Activated CD4-positive, alpha-beta T cell treated with anti-CD3 and anti-CD28 coated beads for 4 hours (primary cell): ENCODE measurements at regions not wholly inside any gene's neighbourhood (a gene's known extent, or its start where the extent isn't known, plus 50 kb on each side); places are given as distances from the start of the nearest gene placed in this dataset.
"Not testable (repeated sequence)": the region's sequence is repeated elsewhere in the genome, so short reads cannot be mapped to it uniquely, and the experiment has no call there.

Source experiments
- DNase-seq, 2 donors: peaks; one replicate each; pipeline ENCODE4 v3.0.0-alpha.2; 2020

DNA sequence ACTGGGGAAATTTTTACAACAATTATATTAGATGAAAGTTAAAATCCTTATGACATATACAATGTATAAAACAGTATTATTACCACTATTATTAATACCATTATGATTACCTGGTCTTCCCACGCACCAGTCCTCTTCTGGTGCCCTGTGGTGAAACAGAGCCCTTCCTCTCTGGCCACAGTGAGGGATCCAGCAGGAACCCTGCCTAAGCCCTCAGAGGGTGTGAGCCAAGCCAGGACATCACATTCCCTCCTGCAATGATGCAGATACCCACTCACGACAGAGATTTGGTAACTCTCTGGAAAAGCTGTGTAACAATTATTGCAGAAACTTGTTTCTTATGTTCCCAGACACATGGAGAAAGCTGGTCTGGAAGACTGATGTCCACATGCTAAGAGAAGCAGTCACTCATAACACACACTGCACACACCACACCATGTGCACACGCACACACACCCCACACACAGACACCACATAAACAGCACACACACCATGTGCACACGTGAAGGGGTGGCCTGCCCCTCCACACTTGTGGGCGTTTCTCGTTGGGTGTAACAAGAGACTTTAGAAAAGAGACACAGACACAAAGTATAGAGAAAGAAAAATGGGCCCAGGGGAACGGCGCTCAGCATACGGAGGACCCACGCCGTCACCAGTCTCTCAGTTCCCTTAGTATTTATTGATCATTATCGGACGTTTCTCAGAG lies 1373.8 kb upstream of the DEFB115 start:
- not testable (repeated sequence) for DNase-seq

DNA sequence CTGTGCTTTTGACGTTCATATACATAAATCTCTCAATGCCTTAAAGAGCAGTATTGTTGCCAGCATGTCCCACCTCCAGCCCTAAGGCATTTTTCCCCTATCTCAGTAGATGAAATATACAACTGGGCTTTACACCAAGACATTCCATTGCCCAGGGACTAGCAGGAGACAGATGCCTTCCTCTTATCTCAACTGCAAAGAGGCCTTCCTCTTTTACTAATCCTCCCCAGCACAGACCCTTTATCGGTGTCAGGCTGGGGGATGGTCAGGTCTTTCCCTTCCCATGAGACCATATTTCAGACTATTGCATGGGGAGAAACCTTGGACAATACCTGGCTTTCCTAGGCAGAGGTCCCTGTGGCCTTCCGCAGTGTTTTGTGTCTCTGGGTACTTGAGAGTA lies 1373.1 kb upstream of the DEFB115 start:
- not testable (repeated sequence) for DNase-seq

GRCh38 chr20:29885282-29886185 lies 1371.9 kb upstream of the DEFB115 start:
- DNase-seq: not testable (repeated sequence)

DNA sequence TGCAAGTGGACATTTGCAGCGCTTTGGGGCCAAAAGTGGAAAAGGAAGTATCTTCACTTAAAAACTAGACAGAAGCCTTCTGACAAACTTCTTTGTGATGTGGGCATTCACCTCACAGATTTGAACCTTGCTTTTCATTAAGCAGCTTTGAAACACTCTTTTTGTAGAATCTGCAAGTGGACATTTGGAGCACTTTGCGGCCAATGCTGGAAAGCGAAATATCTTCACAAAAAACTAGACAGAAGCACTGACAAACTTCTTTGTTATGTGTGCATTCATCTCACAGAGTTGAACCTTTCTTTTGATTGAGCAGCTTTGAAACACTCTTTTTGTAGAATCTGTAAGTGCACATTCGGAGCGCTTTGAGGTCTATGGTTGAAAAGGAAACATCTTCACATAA lies 1365.9 kb upstream of the DEFB115 start:
- not testable (repeated sequence) for DNase-seq
